OCI-M1 (cell line): ENCODE measurements at regions not wholly inside any gene's neighbourhood (a gene's known extent, or its start where the extent isn't known, plus 50 kb on each side); places are given as distances from the start of the nearest gene placed in this dataset.
"Not testable (repeated sequence)": the region's sequence is repeated elsewhere in the genome, so short reads cannot be mapped to it uniquely, and the experiment has no call there.

Experiments used
- DNase-seq: peaks from one replicate; lab custom pipeline; 2025; lab: John Stamatoyannopoulos, UW

GRCh38 chr17:13212860-13213259 is 195.0 kb upstream of the ELAC2 start:
- no peak for DNase-seq

DNA sequence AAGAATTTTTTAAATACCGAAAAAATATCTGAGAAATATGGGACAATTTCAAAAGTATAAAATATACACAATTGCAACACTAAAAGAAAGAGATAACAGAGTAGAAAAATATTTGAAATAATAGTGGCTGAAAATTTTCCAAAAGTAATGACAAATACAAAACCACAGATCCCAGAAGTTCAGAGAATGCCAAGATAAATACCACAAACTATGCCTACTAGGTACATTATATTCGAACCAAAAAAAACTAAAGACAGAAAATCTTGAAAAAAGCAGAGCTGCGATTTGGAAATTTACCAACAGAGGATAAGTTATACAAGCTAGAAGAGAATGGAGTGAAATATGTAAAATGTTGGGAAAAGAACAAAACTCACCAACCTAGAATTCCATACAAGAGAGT is 191.3 kb upstream of the ELAC2 start:
- DNase-seq: no peak

- no peak for DNase-seq
Measured at GRCh38 chr17:13204607-13205237, 186.9 kb upstream of the ELAC2 start.

- DNase-seq: no peak
Measured at GRCh38 chr17:13202835-13203234, 185.0 kb upstream of the ELAC2 start.

DNA sequence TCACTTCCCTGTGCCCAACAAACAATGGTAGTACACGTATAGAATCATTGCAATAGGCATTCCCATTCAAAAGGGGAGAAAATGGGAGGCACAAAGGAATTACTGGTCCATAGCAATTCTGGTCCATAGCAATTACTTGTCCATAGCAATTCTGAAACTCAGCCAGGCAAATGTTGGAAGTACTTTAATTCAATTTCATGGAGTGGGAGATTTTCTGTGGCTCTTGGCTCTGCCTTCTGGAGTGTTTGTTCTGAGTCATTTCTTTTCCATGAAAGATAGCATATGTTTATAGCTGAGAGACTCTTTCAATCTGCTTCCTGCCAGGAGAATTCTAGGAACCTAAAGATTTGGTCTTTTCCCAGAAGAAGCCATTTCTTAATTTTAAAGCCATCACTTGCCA is 182.8 kb upstream of the ELAC2 start:
- DNase-seq: no peak

GRCh38 chr17:13199425-13199824 is 181.6 kb upstream of the ELAC2 start:
- DNase-seq: no peak

- DNase-seq: no peak
Measured at GRCh38 chr17:13197586-13197985, 179.8 kb upstream of the ELAC2 start.

GRCh38 chr17:13194887-13195286 is 177.1 kb upstream of the ELAC2 start:
- DNase-seq: no peak

DNA sequence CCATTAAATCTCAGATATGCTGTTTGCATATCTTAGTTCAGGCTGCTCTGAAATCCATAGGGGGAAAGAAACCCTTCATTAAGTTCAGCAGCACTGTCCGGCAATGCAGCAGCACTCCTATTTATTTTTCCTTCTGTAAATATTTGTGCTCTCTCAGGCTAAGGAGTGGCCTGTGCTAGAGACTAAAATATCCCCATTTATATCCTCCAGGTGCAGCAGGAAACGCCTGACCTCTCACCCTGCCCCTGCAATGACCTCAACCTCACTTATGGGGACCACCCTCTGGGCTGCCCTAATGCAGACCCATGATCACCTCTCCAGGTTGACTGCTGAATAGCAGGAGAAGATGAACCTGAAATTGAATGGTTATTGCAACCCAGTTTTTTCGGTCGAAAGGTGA is 165.0 kb upstream of the ELAC2 start:
- no peak for DNase-seq

GRCh38 chr17:13182450-13182849 is 164.6 kb upstream of the ELAC2 start:
- no peak for DNase-seq

DNA sequence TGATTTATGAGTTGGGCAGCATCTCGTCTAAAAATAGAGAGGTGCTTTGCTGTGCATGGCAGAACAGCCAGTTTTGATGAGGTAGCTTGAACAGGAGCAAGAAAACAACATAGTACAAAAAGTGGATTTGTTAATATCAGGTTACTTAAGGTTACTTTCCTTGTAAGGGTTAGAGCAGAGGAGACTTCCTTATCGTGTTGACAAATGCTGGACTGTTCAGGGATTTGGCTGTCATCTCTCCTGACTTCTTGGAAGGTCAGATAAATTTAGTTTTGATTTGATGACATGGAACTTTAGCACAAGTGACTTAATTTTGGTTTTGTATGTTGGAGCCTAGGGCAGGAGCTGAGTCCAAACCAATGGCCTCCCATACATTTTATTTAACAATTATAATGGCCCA is 163.9 kb upstream of the ELAC2 start:
- no peak for DNase-seq

GRCh38 chr17:13176436-13176835 is 158.6 kb upstream of the ELAC2 start:
- no peak for DNase-seq

DNA sequence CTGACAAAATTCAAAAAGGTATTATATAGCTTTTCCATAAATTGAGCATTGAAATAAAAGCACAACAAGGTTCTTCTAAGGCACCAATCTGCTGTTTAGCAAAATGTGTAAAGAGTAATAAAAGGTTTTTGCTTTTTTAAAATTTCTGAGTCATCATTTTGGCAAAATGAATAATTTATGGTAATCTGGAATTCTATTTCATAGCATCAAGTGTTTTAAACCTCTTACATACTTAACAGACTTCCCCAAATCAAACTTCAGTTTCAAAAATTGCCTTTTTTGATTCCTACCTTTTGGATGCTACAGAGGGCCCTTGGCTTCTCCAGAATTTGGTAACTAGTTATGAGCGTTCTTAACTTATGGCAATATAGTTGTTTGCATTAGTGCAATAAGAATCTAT is 154.0 kb upstream of the ELAC2 start:
- no peak for DNase-seq

DNA sequence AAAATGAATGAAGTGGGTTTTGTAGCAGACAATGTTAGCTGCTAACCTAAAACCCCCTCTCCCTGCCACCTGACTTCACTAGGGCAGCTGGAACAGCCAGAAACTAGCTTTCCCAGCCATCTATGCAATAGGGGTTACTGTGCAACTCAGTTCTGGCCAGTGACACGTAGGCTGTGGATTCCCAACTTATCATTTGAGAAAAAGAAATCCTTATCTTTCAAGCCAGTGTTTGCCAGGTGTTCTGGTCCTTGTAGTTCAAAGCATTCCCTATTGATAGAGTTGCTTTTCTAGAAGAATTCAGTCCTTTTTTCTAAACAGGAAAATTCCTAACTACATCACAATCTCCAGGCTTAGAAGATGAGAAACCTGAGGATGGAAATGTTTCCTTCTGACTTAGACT is 144.5 kb upstream of the ELAC2 start:
- no peak for DNase-seq

DNA sequence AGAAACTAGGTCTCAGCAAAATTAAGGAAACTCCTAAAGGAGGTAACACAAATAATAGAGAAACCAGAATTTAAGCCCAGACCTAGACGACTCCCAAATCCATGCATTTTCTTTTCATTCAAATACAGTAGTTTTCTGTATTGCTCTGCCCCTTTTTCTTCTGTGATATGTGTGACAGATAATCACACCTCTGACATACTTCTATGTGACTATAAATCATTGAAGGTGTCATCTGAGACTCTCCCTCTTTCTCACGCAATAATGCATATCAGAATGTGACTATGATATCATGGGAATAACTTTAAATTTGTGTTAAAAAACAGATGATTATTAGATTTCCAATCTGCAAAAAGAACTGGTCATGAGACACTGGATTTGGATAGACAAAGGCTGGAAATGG is 143.0 kb upstream of the ELAC2 start:
- DNase-seq: no peak

- no peak for DNase-seq
Measured at GRCh38 chr17:13160296-13160695, 142.5 kb upstream of the ELAC2 start.

DNA sequence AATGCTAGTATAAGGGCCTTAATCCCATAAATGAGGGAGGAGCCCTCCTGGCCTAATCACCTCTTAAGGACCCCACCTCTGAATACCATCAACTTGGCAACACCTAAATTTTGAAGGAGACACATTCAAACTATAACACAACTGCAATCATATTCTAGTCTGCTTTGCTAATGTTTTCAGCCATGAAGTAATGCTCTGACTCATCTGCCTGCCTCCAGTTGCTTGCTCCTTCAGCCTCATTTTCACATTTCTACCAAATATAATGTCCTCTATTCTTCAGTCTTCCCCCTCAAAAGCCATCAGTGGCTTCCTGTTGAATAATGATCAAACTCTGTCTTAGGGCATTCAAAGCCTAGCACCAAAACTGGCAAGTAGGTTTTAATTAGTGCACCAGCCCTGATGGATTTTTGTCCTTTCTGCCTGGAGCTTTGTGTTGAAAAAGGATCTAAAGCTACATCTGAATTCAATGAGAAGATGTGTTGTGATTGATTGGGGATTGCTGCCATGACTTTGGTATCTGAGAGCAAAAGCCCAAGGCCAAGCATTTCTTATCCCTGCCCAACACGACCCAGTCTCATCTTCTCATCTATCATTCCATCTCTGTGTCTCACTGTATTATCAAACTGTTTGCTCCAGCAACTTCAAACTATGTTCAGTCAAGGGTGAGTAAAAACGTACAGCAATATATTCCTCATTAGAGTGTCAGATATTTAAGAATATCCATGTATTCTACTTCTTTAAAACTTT is 140.8 kb upstream of the ELAC2 start:
- DNase-seq: no peak

DNA sequence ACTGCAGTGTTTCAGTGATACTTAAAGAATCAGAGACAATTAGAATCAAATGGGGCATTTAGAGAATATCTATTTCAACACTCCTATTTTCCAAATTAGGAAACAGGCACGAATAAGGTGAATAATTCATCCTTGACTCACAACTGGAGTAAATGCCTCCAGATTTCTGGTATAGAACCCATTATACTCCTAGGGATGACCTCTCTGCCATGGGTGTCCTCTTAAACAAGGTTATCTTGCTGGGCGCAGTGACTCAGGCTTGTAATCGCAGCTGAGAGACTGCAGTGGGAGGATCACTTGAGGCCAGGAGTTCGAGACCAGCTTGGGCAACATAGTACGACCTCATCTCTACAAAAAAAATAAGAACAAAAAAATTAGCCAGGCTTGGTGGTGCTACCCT is 139.8 kb upstream of the ELAC2 start:
- no peak for DNase-seq

DNA sequence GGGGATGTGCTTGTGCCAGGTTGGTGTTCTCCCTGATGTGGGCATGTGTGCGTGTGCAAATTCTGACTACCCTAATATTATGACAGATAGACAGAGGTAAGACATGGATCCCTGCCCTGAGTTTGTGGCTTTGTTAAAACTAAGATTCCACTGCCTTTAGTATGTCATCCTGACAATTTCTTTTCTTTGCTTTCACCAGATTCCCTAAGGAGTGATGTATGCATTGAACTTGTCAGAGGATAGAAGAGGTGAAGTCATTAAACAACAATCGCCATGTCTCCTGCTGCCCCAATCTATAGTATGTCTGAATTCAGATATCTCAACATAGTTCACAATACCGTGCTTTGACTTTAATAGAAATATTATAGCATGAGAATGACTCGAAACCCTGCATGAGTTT is 137.1 kb upstream of the ELAC2 start:
- no peak for DNase-seq

- no peak for DNase-seq
Measured at GRCh38 chr17:13154398-13154797, 136.6 kb upstream of the ELAC2 start.

- no peak for DNase-seq
Measured at GRCh38 chr17:13153036-13153435, 135.2 kb upstream of the ELAC2 start.

DNA sequence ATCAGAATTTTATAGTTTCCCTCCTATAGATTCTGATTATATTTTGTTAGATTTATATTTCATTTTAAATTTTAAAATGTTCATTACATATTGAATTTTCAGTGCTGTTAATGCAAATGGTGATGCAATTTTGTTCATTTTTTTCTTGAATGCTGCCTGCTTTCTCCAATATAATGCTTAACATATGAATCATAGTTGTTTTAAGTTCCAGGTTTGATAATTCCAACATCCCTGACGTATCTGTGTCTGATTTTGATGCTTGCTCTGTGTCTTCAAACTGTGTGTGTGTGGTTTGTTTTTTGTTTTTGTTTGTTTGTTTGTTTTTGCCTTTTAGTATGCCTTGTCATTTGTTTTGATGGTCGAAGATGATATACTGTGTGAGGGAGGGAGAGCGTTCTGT is 134.7 kb upstream of the ELAC2 start:
- no peak for DNase-seq

GRCh38 chr17:13150738-13151137 is 132.9 kb upstream of the ELAC2 start:
- DNase-seq: not testable (repeated sequence)

DNA sequence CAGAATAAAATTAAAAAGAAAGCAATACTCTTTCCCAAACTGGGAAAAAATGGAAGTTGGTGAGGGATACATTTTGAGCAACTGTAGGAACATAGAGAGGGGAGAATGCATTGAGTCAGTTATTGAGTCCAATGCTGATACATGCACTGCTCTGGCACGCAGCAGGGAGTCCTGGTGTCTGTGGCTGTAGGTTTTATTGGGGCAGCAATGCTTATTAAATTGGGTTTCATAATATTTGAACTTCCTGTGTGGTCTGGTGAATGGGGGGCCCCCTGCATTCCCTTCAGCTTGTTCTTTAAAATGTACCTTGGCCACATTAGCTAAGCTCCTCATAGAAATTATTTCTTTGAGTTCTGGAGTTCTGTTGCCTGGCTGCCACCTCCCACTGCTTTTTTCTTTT is 125.2 kb upstream of the ELAC2 start:
- DNase-seq: no peak
